HG03354 (cell line): ENCODE measurements at regions not wholly inside any gene's neighbourhood (a gene's known extent, or its start where the extent isn't known, plus 50 kb on each side); places are given as distances from the start of the nearest gene placed in this dataset.

Experiments
- ATAC-seq: cut with Tn5 transposase; IDR thresholded peaks from one replicate; pipeline ENCODE4 v1.9.1; 2021; ENCODE audit warnings: mild to moderate bottlenecking; ENCODE audit not compliant: unreplicated experiment, poor library complexity, severe bottlenecking

- ATAC-seq = no peak
Observed at GRCh38 chr10:36882781-36883180, 242.6 kb upstream of the ANKRD30A start.

DNA sequence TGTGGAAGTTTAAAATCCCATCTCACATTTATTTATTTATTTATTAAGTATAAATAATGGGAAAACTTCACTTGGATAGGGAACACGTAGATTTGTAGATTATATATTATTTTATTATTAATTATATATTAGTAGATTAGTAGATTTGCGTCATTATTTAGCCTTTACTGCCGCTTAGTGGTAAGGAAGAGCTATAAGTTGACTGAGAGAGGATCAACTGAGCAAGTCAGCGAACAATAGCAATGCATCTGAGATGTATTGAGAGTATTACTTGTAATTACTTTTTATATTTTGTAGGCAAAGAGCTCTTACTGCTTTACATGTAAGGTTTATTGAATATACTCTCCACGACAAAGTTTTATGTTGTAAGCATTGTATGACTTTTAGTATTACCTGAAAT, 244.5 kb upstream of the ANKRD30A start:
- ATAC-seq = peak; percentile 74

GRCh38 chr10:36872702-36873393, 252.6 kb upstream of the ANKRD30A start:
- peak; percentile 99 for ATAC-seq

- no peak for ATAC-seq
Observed at GRCh38 chr10:36840788-36841187, 284.6 kb upstream of the ANKRD30A start.

DNA sequence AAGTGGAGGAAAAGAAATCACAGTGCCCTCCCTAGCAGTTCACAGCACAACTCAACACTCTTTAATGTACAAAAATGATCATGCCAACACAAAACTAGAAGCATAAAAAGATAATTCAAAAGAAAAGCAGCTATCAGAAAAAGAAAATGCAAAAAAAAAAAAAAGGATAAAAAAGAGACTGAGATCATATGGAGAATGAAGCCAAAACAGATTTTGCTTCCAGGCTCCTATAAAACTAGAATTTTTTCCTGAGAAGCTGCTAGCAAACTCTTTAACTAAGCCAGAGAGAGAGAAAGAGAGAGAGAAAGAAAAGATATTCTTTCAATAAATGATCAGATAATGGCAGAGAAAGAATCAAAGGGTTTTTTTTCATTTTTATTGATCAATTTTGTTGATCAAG, 288.0 kb upstream of the ANKRD30A start:
- ATAC-seq = no peak

DNA sequence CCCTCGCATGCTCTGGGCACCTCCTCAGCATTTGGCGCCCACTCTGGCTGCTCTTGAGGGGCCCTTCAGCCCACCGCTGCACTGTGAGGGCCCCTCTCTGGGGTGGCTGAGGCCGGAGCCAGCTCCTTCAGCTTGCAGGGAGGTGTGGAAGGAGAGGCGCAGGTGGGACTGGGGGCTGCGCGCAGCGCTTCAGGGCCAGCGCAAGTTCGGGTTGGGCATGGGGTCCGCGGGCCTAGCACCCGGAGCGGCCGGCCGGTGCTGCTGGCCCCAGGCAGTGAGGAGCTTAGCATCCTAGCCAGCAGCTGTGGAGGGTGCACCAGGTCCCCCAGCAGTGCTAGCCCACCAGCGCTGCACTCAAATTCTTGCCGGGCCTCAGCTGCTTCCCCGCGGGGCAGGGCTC, 305.6 kb upstream of the ANKRD30A start:
- no peak for ATAC-seq

- no peak for ATAC-seq
Observed at GRCh38 chr10:36817898-36818297, 307.5 kb upstream of the ANKRD30A start.

DNA sequence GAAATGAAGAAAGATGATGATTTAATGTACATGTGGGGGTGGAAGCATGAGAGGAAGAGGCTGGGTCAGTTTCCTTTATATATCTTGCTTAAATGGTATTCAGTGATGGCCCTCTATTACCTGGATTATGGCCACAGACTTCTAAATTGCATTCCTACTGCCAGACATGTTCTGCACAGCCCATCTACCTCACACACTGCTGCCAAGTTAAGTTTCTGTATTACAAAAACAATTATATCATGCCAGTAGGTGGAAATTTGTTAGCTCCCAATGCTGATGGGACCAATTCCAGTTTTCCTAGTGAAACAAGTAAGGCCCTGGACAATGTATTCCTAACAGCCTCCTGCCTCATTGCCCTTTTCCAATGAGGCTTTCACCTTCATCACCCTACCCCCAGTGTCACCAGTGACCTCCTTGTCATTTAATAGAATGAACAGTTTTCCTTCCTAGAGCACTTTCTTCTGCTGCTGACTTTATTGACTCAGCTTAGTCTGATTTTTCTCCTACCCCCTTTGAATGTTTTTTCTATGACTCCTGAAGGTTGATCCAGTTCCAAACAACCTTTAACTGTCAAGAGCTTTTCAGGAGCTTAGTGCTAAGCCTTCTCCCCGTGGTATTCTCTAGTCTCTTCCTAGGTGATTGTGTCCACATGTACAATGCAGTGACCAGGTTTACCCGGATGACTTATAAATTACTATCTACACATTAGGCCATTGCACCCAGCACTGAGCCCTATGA, 316.6 kb upstream of the ANKRD30A start:
- no peak for ATAC-seq

DNA sequence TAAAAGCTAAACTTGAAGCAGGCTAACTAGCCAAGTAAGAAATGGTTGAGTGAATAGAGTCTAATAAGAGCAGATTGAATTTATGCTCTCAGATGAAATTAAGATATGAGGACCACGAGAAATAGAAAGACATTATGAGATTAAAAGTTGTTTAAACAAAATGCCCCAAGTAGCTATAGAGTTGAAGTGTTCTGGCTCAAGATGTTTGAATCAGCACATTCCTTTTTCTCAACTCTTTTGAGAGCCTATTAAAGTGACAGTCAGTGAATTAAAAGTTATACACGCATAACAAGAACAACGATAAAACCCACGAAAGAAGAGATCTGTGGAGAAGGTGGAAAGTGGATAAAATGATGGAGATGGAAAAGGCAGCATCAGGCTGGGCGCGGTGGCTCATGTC, 322.2 kb upstream of the ANKRD30A start:
- ATAC-seq = no peak

DNA sequence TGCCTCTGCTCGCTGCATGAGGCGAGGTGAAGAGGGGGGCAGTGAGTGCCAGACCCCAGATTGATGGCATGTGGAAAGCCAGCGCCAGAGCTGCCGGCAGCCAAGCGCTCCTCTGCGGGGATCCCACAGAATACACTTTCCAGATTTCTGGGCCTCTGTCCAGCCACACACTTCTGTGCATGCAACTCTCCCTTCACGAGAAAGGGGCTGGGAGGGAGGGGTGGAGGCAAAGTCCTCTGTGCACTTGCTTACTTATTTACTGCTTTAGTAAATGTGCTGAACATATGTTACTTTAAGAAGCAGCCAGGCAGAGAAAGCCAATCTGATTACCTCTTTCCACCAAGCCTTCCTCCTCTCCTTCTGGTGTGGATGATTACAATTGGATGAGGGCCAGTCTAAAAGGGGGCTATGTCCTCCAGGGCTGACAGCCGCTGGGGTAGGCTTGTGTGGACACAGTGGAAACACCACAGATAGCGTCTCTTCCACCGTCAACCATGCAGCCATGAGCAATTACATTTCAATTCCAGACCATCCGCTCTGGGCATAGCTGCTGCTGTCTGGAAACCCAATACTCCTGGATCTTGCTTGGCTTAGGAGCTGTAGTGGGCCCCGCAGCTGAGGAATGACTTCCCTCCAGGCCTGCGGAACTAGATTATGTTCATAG, 322.8 kb upstream of the ANKRD30A start:
- no peak for ATAC-seq

DNA sequence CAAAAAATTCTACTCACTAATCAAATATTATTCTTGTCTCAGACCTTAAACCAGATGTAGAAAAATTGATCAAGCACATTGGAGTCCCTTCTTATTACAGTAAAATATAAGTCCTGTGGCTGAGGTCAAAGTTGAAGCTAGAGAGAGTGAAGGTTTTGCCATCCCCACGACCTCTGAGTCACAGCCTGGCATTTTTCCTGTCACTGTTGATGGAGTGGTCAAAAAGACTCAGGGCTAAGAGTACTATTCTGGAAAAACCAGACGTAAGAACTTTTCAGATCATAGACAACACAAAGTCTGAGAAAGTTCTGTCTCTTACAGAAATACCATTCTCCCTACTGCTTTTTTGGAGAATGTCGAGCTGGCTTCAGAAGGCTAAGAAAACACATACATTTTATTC, 323.7 kb upstream of the ANKRD30A start:
- no peak for ATAC-seq

- ATAC-seq = no peak
Observed at GRCh38 chr10:36794981-36795380, 330.4 kb upstream of the ANKRD30A start.

- ATAC-seq = no peak
Observed at GRCh38 chr10:36789974-36790373, 335.4 kb upstream of the ANKRD30A start.

GRCh38 chr10:36788152-36788551, 337.2 kb upstream of the ANKRD30A start:
- ATAC-seq = no peak

DNA sequence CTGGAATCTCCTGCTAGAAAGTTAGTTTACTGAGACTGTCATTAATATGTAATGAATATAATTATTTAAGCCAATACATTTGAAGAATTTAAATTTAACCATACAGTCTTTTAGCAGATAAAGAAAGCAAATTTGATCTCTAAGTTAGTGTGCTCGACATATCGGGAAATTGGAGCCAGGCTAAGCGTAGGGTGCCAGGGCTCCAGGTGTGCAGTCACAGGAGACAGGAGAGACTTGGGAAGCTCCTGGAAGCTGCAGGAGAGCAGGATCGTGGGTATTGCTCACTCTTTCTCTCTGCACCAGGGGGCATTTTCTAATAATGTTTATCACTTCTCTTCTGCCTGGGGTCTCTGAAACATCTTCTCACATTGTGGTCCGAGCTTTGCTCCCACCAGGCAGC, 342.0 kb upstream of the ANKRD30A start:
- ATAC-seq = no peak

DNA sequence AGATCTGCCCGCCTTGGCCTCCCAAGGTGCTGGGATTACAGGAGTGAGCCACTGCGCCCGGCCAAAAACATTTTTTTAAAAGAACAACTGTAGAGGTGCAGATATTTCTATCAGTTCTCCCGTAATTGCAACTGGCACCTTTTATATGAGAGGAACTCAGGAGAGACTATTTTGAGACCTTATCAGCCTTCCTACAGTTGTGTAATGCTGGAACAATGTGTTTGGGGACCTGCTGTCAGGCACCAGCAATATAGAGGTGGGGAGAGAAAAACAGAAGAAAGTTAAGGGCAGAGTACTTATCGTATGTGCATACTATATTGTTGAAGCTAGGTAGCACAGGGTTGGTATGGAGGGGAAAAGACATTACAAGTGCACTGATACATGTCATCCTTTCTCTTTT, 343.8 kb upstream of the ANKRD30A start:
- no peak for ATAC-seq

- no peak for ATAC-seq
Observed at GRCh38 chr10:36780158-36780557, 345.2 kb upstream of the ANKRD30A start.

GRCh38 chr10:36779238-36779846, 346.1 kb upstream of the ANKRD30A start:
- no peak for ATAC-seq

- ATAC-seq = no peak
Observed at GRCh38 chr10:36778651-36779050, 346.7 kb upstream of the ANKRD30A start.

GRCh38 chr10:36773652-36774051, 351.7 kb upstream of the ANKRD30A start:
- ATAC-seq = no peak

DNA sequence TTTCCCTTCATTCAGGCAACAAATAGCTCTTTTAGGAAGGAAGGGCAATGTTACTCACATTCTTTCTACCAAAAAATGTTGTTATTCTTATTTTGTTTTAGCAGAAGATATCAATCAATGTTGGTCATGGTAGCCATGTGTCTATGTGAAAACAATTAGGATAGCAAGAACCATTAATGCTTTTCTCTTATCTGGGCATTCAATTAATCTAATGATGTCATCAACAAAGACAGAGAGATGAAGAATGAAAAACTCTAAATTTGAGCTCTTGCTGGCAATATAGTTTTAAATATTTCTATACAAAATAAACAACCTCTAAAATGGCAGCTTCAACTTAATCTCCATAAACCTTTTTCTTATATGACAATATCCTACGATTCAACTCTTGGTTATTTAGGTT, 353.7 kb upstream of the ANKRD30A start:
- ATAC-seq = no peak
